WI38 (cell line): ENCODE measurements at regions not wholly inside any gene's neighbourhood (a gene's known extent, or its start where the extent isn't known, plus 50 kb on each side); places are given as distances from the start of the nearest gene placed in this dataset.
"Not testable (repeated sequence)": the region's sequence is repeated elsewhere in the genome, so short reads cannot be mapped to it uniquely, and the experiment has no call there.

Experiments
- H3K4me3 ChIP-seq: 2 replicates; pipeline ENCODE4 v1.5.1; 2011; ENCODE audit warnings: low read depth, mild to moderate bottlenecking, control low read depth, low read length
- TF ChIP-seq, protein P1 (sequence below): IDR thresholded peaks from 2 replicates; pipeline ENCODE4 v1.5.1; 2012; ENCODE audit warnings: low read depth, mild to moderate bottlenecking, control low read depth, low read length

DNA sequence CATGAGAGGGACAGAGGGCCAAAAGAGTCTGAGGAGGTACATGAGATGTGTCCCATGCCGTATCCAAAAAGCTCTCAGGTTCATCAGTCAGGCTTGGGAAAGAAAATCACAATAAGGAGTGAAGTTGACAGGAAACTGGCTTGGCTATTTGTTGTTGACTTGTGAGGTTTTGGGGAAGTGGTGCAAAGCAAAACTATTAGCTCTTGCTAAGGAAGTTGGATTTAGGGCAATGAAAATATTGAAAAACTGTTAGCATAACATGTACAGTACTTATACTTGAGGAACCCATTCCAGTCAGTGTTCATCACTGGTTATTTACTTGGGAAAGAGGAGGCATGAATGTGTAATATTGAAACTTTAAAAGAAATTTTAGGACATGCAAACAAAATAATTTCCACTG lies 145.9 kb downstream of the DUSP6 start:
- H3K4me3 ChIP-seq = no peak overlapping the region
- TF ChIP-seq, protein P1, sequence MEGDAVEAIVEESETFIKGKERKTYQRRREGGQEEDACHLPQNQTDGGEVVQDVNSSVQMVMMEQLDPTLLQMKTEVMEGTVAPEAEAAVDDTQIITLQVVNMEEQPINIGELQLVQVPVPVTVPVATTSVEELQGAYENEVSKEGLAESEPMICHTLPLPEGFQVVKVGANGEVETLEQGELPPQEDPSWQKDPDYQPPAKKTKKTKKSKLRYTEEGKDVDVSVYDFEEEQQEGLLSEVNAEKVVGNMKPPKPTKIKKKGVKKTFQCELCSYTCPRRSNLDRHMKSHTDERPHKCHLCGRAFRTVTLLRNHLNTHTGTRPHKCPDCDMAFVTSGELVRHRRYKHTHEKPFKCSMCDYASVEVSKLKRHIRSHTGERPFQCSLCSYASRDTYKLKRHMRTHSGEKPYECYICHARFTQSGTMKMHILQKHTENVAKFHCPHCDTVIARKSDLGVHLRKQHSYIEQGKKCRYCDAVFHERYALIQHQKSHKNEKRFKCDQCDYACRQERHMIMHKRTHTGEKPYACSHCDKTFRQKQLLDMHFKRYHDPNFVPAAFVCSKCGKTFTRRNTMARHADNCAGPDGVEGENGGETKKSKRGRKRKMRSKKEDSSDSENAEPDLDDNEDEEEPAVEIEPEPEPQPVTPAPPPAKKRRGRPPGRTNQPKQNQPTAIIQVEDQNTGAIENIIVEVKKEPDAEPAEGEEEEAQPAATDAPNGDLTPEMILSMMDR = no peak

DNA sequence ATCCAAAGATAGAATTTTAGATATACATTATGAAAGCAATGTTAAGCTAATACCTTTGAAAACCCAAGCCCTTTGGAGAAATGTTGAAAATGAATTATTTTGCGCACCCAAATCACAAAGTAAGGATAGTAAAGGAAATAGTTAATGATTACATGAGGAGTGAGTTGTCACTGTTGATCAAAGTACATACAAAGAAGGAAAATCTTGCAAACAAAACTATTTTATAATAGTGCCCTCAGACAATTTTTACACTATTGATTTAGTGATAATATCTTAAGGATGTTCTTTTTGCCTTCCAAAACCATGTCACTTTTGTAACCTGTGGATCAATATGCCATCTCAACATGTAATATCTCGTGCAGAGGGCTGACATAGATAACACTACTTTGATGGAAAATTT lies 146.8 kb downstream of the DUSP6 start:
- TF ChIP-seq, protein P1 = no peak
- H3K4me3 ChIP-seq = no peak overlapping the region

DNA sequence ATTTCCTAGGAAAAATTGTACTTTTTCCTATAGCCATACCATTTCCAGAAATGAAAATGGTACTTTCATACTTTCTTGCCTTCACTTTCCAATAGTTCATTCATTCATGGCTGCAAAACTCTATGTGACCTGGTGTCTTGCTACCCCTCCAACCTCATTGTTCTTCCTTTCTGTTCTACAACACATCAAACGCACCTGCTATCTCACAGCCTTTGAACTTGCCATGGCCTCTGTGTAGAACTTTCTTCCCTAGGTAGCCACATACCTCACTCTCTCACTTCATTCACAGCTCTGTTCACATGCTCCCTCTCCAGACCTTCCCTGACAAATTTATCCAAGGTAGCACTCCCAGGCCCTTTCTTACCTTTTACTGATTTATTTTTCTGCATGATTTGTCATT lies 149.2 kb downstream of the DUSP6 start:
- no peak overlapping the region for H3K4me3 ChIP-seq
- TF ChIP-seq, protein P1 = no peak

DNA sequence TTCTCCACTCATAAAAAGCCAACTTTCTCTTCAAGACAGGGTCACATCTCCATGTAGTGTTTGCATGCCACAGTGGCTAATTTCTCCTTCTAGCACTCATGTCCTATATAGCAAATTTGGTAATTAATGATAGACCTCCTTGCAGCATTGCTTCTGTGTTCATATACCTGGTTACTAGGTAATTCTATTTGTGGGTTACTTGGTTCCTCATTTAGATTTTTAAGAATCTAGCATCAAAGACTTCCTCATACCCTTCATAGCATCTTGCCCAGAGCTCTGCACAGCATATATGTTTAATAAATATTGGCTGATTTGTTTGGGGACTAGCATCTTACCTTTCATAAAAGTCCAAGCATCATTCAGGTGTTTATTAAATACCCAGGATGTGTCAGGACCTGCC lies 152.1 kb downstream of the DUSP6 start:
- H3K4me3 ChIP-seq = no peak overlapping the region
- TF ChIP-seq, protein P1 = no peak

DNA sequence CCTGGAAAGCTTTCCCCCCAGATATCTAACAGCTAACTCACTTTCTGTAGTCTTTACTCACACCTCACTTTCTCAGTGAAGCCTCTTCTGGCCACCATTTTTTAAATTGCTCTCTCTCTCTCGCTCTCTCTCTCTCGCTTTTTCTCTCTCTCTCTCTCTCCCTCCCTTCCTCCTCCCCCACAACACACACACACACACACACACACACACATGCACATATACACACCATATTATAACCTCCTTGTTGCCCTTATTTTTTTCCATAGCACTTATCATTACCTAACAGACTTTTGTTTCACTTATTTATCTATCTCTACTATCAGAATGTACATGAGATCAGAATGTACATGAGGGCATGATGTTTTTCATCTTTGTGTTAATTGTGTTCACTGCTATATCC lies 156.8 kb downstream of the DUSP6 start:
- H3K4me3 ChIP-seq = no peak overlapping the region
- TF ChIP-seq, protein P1 = no peak

DNA sequence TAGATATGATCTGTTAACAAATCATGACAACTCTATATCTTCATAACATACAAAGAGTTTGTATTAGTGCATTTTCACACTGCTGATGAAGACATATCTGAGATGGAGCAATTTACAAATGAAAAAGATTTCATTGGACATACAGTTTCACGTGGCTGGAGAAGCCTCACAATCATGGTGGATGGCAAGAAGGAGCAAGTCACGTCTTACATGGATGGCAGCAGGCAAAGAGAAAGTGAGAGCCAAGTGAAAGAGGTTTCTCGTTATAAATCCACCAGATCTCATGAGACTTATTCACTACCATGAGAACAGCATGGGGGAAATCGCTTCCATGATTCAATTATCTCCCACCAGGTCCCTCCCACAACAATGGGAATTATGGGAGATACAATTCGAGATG lies 157.6 kb downstream of the DUSP6 start:
- TF ChIP-seq, protein P1 = no peak
- no peak overlapping the region for H3K4me3 ChIP-seq

DNA sequence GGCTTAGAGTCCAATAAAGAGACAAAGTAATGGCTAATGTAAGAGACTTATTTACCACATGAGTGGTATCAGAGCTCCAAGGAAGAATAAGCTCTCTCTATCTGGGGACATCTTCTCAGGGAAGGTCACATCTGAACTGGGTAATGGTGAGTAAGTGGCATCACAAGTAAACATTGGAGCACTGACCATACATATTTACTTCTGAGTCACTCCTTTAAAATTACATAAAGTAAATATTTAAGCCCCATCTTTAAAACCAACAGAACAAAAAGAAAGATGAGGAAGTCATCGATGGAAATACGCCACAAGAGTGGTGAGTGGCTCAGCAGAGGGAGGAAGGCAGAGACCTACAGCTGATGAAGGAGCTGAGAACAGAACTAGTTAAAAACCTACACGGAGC lies 159.9 kb downstream of the DUSP6 start:
- no peak overlapping the region for H3K4me3 ChIP-seq

DNA sequence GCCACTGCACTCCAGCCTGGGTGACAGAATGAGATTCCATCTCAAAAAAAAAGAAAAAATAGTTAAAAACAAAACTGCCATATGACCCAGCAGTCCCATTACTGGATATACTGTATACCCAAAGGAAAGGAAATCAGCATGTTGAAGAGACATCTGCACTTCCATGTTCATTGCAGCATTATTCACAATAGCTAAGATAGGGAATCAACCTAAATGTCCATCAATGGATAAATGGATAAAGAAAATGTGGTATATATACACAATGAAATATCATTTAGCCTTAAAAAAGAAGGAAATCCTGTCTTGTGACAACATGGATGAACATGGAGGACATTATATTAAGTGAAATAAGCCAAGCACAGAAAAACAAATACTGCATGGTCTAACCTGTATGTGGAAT lies 160.7 kb downstream of the DUSP6 start:
- not testable (repeated sequence) for H3K4me3 ChIP-seq

More for the DNA sequence above, 159.9 kb downstream of the DUSP6 start:
- TF ChIP-seq, protein P1 = no peak
